ENCODE measurements at regions not wholly inside any gene's neighbourhood (a gene's known extent, or its start where the extent isn't known, plus 50 kb on each side); places are given as distances from the start of the nearest gene placed in this dataset.

- Histone ChIP-seq H3K9ac (no peak overlapping the region), H3K4me3 (IDR thresholded peaks at IDR 0.05; ENCODE audit: insufficient read depth, low read depth, low read length) (no peak overlapping the region), H3K27me3 (ENCODE audit: insufficient read depth, low read depth) (no peaks in the 10 kb centered on the region), H3K36me3 (ENCODE audit: insufficient read depth) (no peaks in the 10 kb centered on the region), H3K27ac (no peak overlapping the region), H3K4me1 (ENCODE audit: low read depth, poor library complexity, severe bottlenecking) (no peaks in the 10 kb centered on the region), H2AFZ (ENCODE audit: low read depth) (no peak overlapping the region), H4K20me1 (ENCODE audit: insufficient read depth) (no peaks in the 10 kb centered on the region), H3K4me2 (no peak overlapping the region), H3K79me2 (ENCODE audit: insufficient read depth, low read depth) (no peaks in the 10 kb centered on the region)
- TF ChIP-seq CTCF (conservative IDR thresholded peaks at IDR 0.05; ENCODE audit: low read depth, low read length), result no peak
Measured at GRCh38 chr2:237218756-237219155, 133.1 kb downstream of the COPS8 start.

- Histone ChIP-seq H4K20me1 (ENCODE audit: insufficient read depth) (no peaks in the 10 kb centered on the region), H3K27ac (no peak overlapping the region), H3K4me1 (ENCODE audit: low read depth, poor library complexity, severe bottlenecking) (no peaks in the 10 kb centered on the region), H3K4me2 (no peak overlapping the region), H3K9ac (no peak overlapping the region), H3K4me3 (IDR thresholded peaks at IDR 0.05; ENCODE audit: insufficient read depth, low read depth, low read length) (no peak overlapping the region), H3K79me2 (ENCODE audit: insufficient read depth, low read depth) (no peaks in the 10 kb centered on the region), H3K36me3 (ENCODE audit: insufficient read depth) (no peaks in the 10 kb centered on the region), H2AFZ (ENCODE audit: low read depth) (no peak overlapping the region), H3K27me3 (ENCODE audit: insufficient read depth, low read depth) (no peaks in the 10 kb centered on the region)
- TF ChIP-seq CTCF (conservative IDR thresholded peaks at IDR 0.05; ENCODE audit: low read depth, low read length), result no peak
Measured at GRCh38 chr2:237219826-237220225, 134.1 kb downstream of the COPS8 start.

GRCh38 chr2:237221443-237221842 is 135.8 kb downstream of the COPS8 start:
- Histone ChIP-seq H3K79me2 (ENCODE audit: insufficient read depth, low read depth) (no peaks in the 10 kb centered on the region), H3K4me1 (ENCODE audit: low read depth, poor library complexity, severe bottlenecking) (no peaks in the 10 kb centered on the region), H3K36me3 (ENCODE audit: insufficient read depth) (no peaks in the 10 kb centered on the region), H3K4me2 (no peak overlapping the region), H3K4me3 (IDR thresholded peaks at IDR 0.05; ENCODE audit: insufficient read depth, low read depth, low read length) (no peak overlapping the region), H4K20me1 (ENCODE audit: insufficient read depth) (no peaks in the 10 kb centered on the region), H3K27ac (no peak overlapping the region), H3K27me3 (ENCODE audit: insufficient read depth, low read depth) (no peaks in the 10 kb centered on the region), H3K9ac (no peak overlapping the region), H2AFZ (ENCODE audit: low read depth) (no peak overlapping the region)
- TF ChIP-seq CTCF (conservative IDR thresholded peaks at IDR 0.05; ENCODE audit: low read depth, low read length), result no peak

GRCh38 chr2:237222178-237222577 is 136.5 kb downstream of the COPS8 start:
- Histone ChIP-seq H4K20me1 (ENCODE audit: insufficient read depth) (no peaks in the 10 kb centered on the region), H3K4me3 (IDR thresholded peaks at IDR 0.05; ENCODE audit: insufficient read depth, low read depth, low read length) (no peak overlapping the region), H3K27me3 (ENCODE audit: insufficient read depth, low read depth) (no peaks in the 10 kb centered on the region), H2AFZ (ENCODE audit: low read depth) (no peak overlapping the region), H3K79me2 (ENCODE audit: insufficient read depth, low read depth) (no peaks in the 10 kb centered on the region), H3K36me3 (ENCODE audit: insufficient read depth) (no peaks in the 10 kb centered on the region), H3K4me1 (ENCODE audit: low read depth, poor library complexity, severe bottlenecking) (no peaks in the 10 kb centered on the region), H3K4me2 (no peak overlapping the region), H3K9ac (no peak overlapping the region), H3K27ac (no peak overlapping the region)
- TF ChIP-seq CTCF (conservative IDR thresholded peaks at IDR 0.05; ENCODE audit: low read depth, low read length), result no peak

Measured in KMS-11 (cell line).